Caki2 (cell line): ENCODE measurements at regions not wholly inside any gene's neighbourhood (a gene's known extent, or its start where the extent isn't known, plus 50 kb on each side); places are given as distances from the start of the nearest gene placed in this dataset.

Source experiments
- DNase-seq: peaks from one replicate; pipeline ENCODE4 v3.0.0-alpha.2; 2015; ENCODE audit warnings: low read depth
- in situ Hi-C: cut with HindIII; loops from 2 replicates; pipeline ENCODE4 v1.10.0; 2016; ENCODE audit warnings: low sequenced_read_pairs, low pct_unique_long_range_greater_than_20kb, mixed read lengths

- DNase-seq = no peak
- in situ Hi-C loops = no loop called here
Observed at GRCh38 chr9:126116351-126117157, 210.1 kb upstream of the MVB12B start.

- no peak for DNase-seq
- in situ Hi-C loops = no loop called here
Observed at GRCh38 chr9:126117158-126117425, 209.5 kb upstream of the MVB12B start.

GRCh38 chr9:126117631-126118030 is 209.0 kb upstream of the MVB12B start:
- in situ Hi-C loops = no loop called here
- DNase-seq = no peak

- DNase-seq = no peak
- in situ Hi-C loops = no loop called here
Observed at GRCh38 chr9:126119731-126120130, 206.9 kb upstream of the MVB12B start.

GRCh38 chr9:126122901-126123616 is 203.6 kb upstream of the MVB12B start:
- DNase-seq = no peak
- in situ Hi-C loops = no loop called here

GRCh38 chr9:126123927-126124326 is 202.7 kb upstream of the MVB12B start:
- in situ Hi-C loops = no loop called here
- no peak for DNase-seq

- no peak for DNase-seq
- in situ Hi-C loops = no loop called here
Observed at GRCh38 chr9:126125177-126125576, 201.5 kb upstream of the MVB12B start.

GRCh38 chr9:126125577-126125976 is 201.1 kb upstream of the MVB12B start:
- in situ Hi-C loops = no loop called here
- no peak for DNase-seq

GRCh38 chr9:126125992-126126409 is 200.6 kb upstream of the MVB12B start:
- no peak for DNase-seq
- in situ Hi-C loops = no loop called here

GRCh38 chr9:126126807-126127206 is 199.8 kb upstream of the MVB12B start:
- in situ Hi-C loops = no loop called here
- no peak for DNase-seq

GRCh38 chr9:126127591-126127990 is 199.0 kb upstream of the MVB12B start:
- no peak for DNase-seq
- in situ Hi-C loops = no loop called here

- in situ Hi-C loops = no loop called here
Observed at GRCh38 chr9:126128494-126129142, 198.0 kb upstream of the MVB12B start.

GRCh38 chr9:126131066-126132010 is 195.3 kb upstream of the MVB12B start:
- in situ Hi-C loops = no loop called here

More at GRCh38 chr9:126128494-126129142, 198.0 kb upstream of the MVB12B start:
- DNase-seq = no peak

GRCh38 chr9:126132746-126133145 is 193.9 kb upstream of the MVB12B start:
- DNase-seq = no peak
- in situ Hi-C loops = no loop called here

More at GRCh38 chr9:126131066-126132010, 195.3 kb upstream of the MVB12B start:
- DNase-seq = no peak

GRCh38 chr9:126144196-126144595 is 182.4 kb upstream of the MVB12B start:
- DNase-seq = no peak
- in situ Hi-C loops = no loop called here

GRCh38 chr9:126144603-126145456 is 181.8 kb upstream of the MVB12B start:
- DNase-seq = no peak
- in situ Hi-C loops = no loop called here

GRCh38 chr9:126145887-126146253 is 180.8 kb upstream of the MVB12B start:
- in situ Hi-C loops = no loop called here

More at GRCh38 chr9:126145887-126146253, 180.8 kb upstream of the MVB12B start:
- no peak for DNase-seq
